GM23338 (cell line): ENCODE measurements at regions not wholly inside any gene's neighbourhood (a gene's known extent, or its start where the extent isn't known, plus 50 kb on each side); places are given as distances from the start of the nearest gene placed in this dataset.

Source experiments
- ATAC-seq: fragments of 200-7000 bp; cut with Tn5 transposase; 3 replicates; pipeline ENCODE4 v1.9.1; 2020
- DNase-seq: peaks from one replicate; pipeline ENCODE4 v3.0.0-alpha.2; 2015; ENCODE audit warnings: low spot score
- H2AFZ ChIP-seq: fragments of 200-600 bp; sonication (generic); 2 replicates; pipeline ENCODE4 v1.8.0; 2016; ENCODE audit warnings: antibody characterized with exemption, mild to moderate bottlenecking, moderate library complexity
- H3F3A ChIP-seq: fragments of 200-600 bp; sonication (generic); replicated peaks from 2 replicates; pipeline ENCODE4 v1.8.0; 2017; ENCODE audit warnings: antibody characterized with exemption, mixed run types, low read depth
- H3K27ac ChIP-seq: fragments of 200-600 bp; sonication (generic); 2 replicates; pipeline ENCODE4 v1.6.1; 2016; ENCODE audit warnings: low read depth
- H3K27me3 ChIP-seq: fragments of 200-600 bp; sonication (generic); 2 replicates; pipeline ENCODE4 v1.8.0; 2016; ENCODE audit warnings: mild to moderate bottlenecking, mixed run types, moderate library complexity; ENCODE audit not compliant: insufficient read depth
- H3K36me3 ChIP-seq: fragments of 200-600 bp; sonication (generic); 2 replicates; pipeline ENCODE4 v1.8.0; 2016; ENCODE audit warnings: mild to moderate bottlenecking; ENCODE audit not compliant: insufficient read depth
- H3K4me1 ChIP-seq: fragments of 200-600 bp; sonication (generic); 2 replicates; pipeline ENCODE4 v1.8.0; 2016; ENCODE audit warnings: mild to moderate bottlenecking, moderate library complexity; ENCODE audit not compliant: insufficient read depth
- H3K4me2 ChIP-seq: fragments of 200-600 bp; sonication (generic); 2 replicates; pipeline ENCODE4 v1.7.1; 2017; ENCODE audit warnings: mixed run types
- H3K4me3 ChIP-seq: fragments of 200-600 bp; sonication (generic); 2 replicates; pipeline ENCODE4 v1.6.1; 2016; ENCODE audit warnings: mixed run types
- H3K79me2 ChIP-seq: fragments of 200-600 bp; sonication (generic); replicated peaks from 2 replicates; pipeline ENCODE4 v1.8.0; 2017; ENCODE audit warnings: mild to moderate bottlenecking; ENCODE audit not compliant: insufficient read depth
- H3K9me2 ChIP-seq: fragments of 200-600 bp; sonication (generic); 2 replicates; pipeline ENCODE4 v1.8.0; 2017; ENCODE audit not compliant: insufficient read depth
- H4K20me1 ChIP-seq: fragments of 200-600 bp; sonication (generic); replicated peaks from 2 replicates; pipeline ENCODE4 v1.8.0; 2017; ENCODE audit warnings: mild to moderate bottlenecking; ENCODE audit not compliant: insufficient read depth
- H3K27ac Mint-ChIP-seq: 2 replicates; pipeline ENCODE4 v1.8.0; 2020; ENCODE audit warnings: inconsistent platforms, mild to moderate bottlenecking, moderate library complexity, mixed read lengths
- H3K27me3 Mint-ChIP-seq: 3 replicates; pipeline ENCODE4 v1.8.0; 2022; ENCODE audit warnings: low read depth, mild to moderate bottlenecking, moderate library complexity, mixed read lengths, inconsistent platforms; ENCODE audit not compliant: insufficient read depth, poor library complexity
- H3K36me3 Mint-ChIP-seq: 3 replicates; pipeline ENCODE4 v1.8.0; 2021; ENCODE audit warnings: low read depth, mild to moderate bottlenecking, inconsistent platforms, moderate library complexity, mixed read lengths
- H3K4me1 Mint-ChIP-seq: 3 replicates; pipeline ENCODE4 v1.8.0; 2020; ENCODE audit warnings: mild to moderate bottlenecking, inconsistent platforms, mixed read lengths
- H3K4me3 Mint-ChIP-seq: 3 replicates; pipeline ENCODE4 v1.8.0; 2021; ENCODE audit warnings: moderate library complexity, mild to moderate bottlenecking, inconsistent platforms, mixed read lengths
- H3K9me3 Mint-ChIP-seq: 3 replicates; pipeline ENCODE4 v1.8.0; 2020; ENCODE audit warnings: moderate library complexity, mild to moderate bottlenecking, inconsistent platforms, mixed read lengths
- CREB1 ChIP-seq: fragments of 250-450 bp; sonication (Bioruptor Pico); IDR thresholded peaks from 2 replicates; pipeline ENCODE4 v1.5.0; 2020; ENCODE audit warnings: low read depth, mild to moderate bottlenecking, moderate library complexity
- ETS1 ChIP-seq: IDR thresholded peaks from 2 replicates; pipeline ENCODE4 v1.6.1; 2016; ENCODE audit warnings: antibody characterized with exemption
- EZH2 ChIP-seq: fragments of 200-600 bp; sonication (generic); IDR thresholded peaks from one replicate; pipeline ENCODE4 v1.8.0; 2017; ENCODE audit warnings: antibody characterized with exemption, mild to moderate bottlenecking, low read depth; ENCODE audit not compliant: unreplicated experiment
- EZH2phosphoT487 ChIP-seq: fragments of 200-600 bp; sonication (generic); IDR thresholded peaks from one replicate; pipeline ENCODE4 v1.8.1; 2018; ENCODE audit warnings: antibody characterized with exemption; ENCODE audit not compliant: unreplicated experiment
- REST ChIP-seq: IDR thresholded peaks from one replicate; pipeline ENCODE4 v1.6.1; 2018; ENCODE audit warnings: antibody characterized with exemption; ENCODE audit not compliant: unreplicated experiment
- STAT1 ChIP-seq: IDR thresholded peaks from one replicate; pipeline ENCODE4 v1.6.1; 2016; ENCODE audit warnings: antibody characterized with exemption; ENCODE audit not compliant: unreplicated experiment
- ZNF331 ChIP-seq: fragments of 250-450 bp; sonication (Bioruptor Pico); IDR thresholded peaks from 2 replicates; pipeline ENCODE4 v1.5.0; 2020; ENCODE audit warnings: low read depth, mild to moderate bottlenecking, moderate library complexity
- ZNF462 ChIP-seq: fragments of 250-450 bp; sonication (Bioruptor Pico); IDR thresholded peaks from 2 replicates; pipeline ENCODE4 v1.5.0; 2020; ENCODE audit warnings: mild to moderate bottlenecking, moderate library complexity

GRCh38 chr13:53873558-53873957 lies 844.9 kb downstream of the OLFM4 start:
- H3K36me3 Mint-ChIP-seq = no peaks in the 10 kb centered on the region
- no peak for TF ChIP-seq STAT1
- TF ChIP-seq REST = no peak
- TF ChIP-seq CREB1 (CRISPR knock-in tag) = no peak
- no peak for TF ChIP-seq ETS1
- Histone ChIP-seq H3K9me2 (no peaks in the 10 kb centered on the region; the same call in 1 of the 2 replicates), H3K79me2 (no peaks in the 10 kb centered on the region), H3K4me2 (no peak overlapping the region), H3K27ac (no peak overlapping the region), H3K27me3 (no peaks in the 10 kb centered on the region), H3K4me1 (no peaks in the 10 kb centered on the region), H3F3A (no peaks in the 10 kb centered on the region), H3K36me3 (no peaks in the 10 kb centered on the region), H3K4me3 (no peak overlapping the region), H2AFZ (no peak overlapping the region), H4K20me1 (no peaks in the 10 kb centered on the region)
- DNase-seq (peak; percentile 42), ATAC-seq (peak; percentile 97)
- peaks cover 2% of the 10 kb centered on the region for H3K27me3 Mint-ChIP-seq
- H3K4me3 Mint-ChIP-seq = no peak overlapping the region
- H3K27ac Mint-ChIP-seq = no peak overlapping the region
- H3K4me1 Mint-ChIP-seq = peaks cover 24% of the 10 kb centered on the region; the same call in 2 of the 3 replicates
- H3K9me3 Mint-ChIP-seq = no peaks in the 10 kb centered on the region

- Histone ChIP-seq H3K4me3 (no peak overlapping the region), H4K20me1 (no peaks in the 10 kb centered on the region), H2AFZ (no peak overlapping the region), H3K4me1 (no peaks in the 10 kb centered on the region), H3K27ac (no peak overlapping the region), H3K9me2 (no peaks in the 10 kb centered on the region; the same call in 1 of the 2 replicates), H3K79me2 (no peaks in the 10 kb centered on the region), H3K27me3 (no peaks in the 10 kb centered on the region), H3F3A (no peaks in the 10 kb centered on the region), H3K4me2 (no peak overlapping the region), H3K36me3 (no peaks in the 10 kb centered on the region)
- no peak overlapping the region for H3K4me3 Mint-ChIP-seq
- H3K36me3 Mint-ChIP-seq = no peaks in the 10 kb centered on the region
- H3K4me1 Mint-ChIP-seq = peaks cover 2% of the 10 kb centered on the region; the same call in 1 of the 3 replicates
- H3K9me3 Mint-ChIP-seq = no peaks in the 10 kb centered on the region
- no peak for ATAC-seq
- H3K27me3 Mint-ChIP-seq = no peaks in the 10 kb centered on the region
- no peak for DNase-seq
- no peak overlapping the region for H3K27ac Mint-ChIP-seq
- TF ChIP-seq EZH2phosphoT487 (no peak), STAT1 (no peak), ZNF462 (CRISPR knock-in tag) (no peak), ZNF331 (CRISPR knock-in tag) (no peak), EZH2 (no peak)
Observed at GRCh38 chr13:53878861-53879260, 850.2 kb downstream of the OLFM4 start.
